Adrenal gland (tissue), 5 donors: ENCODE measurements at regions not wholly inside any gene's neighbourhood (a gene's known extent, or its start where the extent isn't known, plus 50 kb on each side); places are given as distances from the start of the nearest gene placed in this dataset.

Experiments
- POLR2A ChIP-seq, 2 donors: fragments of 450-650 bp; IDR thresholded peaks; one replicate each; pipeline ENCODE4 v1.6.1; 2017; ENCODE audit warnings: antibody characterized with exemption in 2 of 2, mild to moderate bottlenecking in 2 of 2, moderate library complexity in 1 of 2
- TF ChIP-seq, protein P1 (sequence below), 6 experiments: fragments of 450-650 bp in 4 of 6; fragments of 200-600 bp in 2 of 6; sonication (generic) in 1 of 6; IDR thresholded peaks; 1 replicate in 5 of 6; 2 replicates in 1 of 6; pipeline versions ENCODE4 v1.5.1 to v1.8.0; 2016 to 2021; ENCODE audit warnings: antibody characterized with exemption in 6 of 6, mild to moderate bottlenecking in 2 of 6, moderate library complexity in 1 of 6
- donor health status: DM: no; HTN: no; CAD: no.

DNA sequence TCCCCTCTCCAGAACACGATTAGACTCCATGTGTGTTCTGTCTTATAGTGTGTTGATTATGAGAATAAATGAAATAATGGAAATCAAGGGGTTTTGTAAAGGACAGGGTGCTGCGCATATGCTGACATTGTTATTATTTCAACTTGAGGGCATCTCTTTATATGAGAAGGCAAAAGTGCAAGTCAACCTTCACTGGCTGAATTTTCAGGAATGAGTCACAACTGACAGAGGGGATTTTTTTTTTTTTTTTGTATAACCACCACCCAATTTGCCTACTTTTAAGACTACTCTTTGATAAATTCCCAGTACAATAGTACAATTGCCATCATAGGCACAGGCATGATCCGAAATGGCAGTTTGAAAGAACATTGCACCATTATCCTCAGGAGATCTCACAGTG, 419.2 kb upstream of the NMUR2 start:
- TF ChIP-seq, protein P1, sequence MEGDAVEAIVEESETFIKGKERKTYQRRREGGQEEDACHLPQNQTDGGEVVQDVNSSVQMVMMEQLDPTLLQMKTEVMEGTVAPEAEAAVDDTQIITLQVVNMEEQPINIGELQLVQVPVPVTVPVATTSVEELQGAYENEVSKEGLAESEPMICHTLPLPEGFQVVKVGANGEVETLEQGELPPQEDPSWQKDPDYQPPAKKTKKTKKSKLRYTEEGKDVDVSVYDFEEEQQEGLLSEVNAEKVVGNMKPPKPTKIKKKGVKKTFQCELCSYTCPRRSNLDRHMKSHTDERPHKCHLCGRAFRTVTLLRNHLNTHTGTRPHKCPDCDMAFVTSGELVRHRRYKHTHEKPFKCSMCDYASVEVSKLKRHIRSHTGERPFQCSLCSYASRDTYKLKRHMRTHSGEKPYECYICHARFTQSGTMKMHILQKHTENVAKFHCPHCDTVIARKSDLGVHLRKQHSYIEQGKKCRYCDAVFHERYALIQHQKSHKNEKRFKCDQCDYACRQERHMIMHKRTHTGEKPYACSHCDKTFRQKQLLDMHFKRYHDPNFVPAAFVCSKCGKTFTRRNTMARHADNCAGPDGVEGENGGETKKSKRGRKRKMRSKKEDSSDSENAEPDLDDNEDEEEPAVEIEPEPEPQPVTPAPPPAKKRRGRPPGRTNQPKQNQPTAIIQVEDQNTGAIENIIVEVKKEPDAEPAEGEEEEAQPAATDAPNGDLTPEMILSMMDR (IDR thresholded peaks at IDR 0.05): no peak
- no peak for TF ChIP-seq POLR2A (IDR thresholded peaks at IDR 0.05)
